Esophagus squamous epithelium (tissue), 5 donors: ENCODE measurements at regions not wholly inside any gene's neighbourhood (a gene's known extent, or its start where the extent isn't known, plus 50 kb on each side); places are given as distances from the start of the nearest gene placed in this dataset.

ENCODE experiments used
- DNase-seq: peaks from one replicate; lab custom pipeline; 2025; lab: John Stamatoyannopoulos, UW
- H3K27ac ChIP-seq, 4 donors: fragments of 200-600 bp; sonication (generic); one replicate each; pipeline ENCODE4 v1.5.1; 2016 to 2019; ENCODE audit warnings: mild to moderate bottlenecking in 1 of 4
- H3K27me3 ChIP-seq, 4 donors: fragments of 200-600 bp; sonication (generic); 1 replicate in 3 of 4; 2 replicates in 1 of 4; pipeline versions ENCODE4 v1.5.1 to v1.6.0; 2017 to 2021; ENCODE audit warnings: antibody characterized with exemption in 1 of 4
- H3K36me3 ChIP-seq, 3 donors: fragments of 200-600 bp; sonication (generic); one replicate each; pipeline ENCODE4 v1.5.1; 2016 to 2019
- H3K4me1 ChIP-seq, 3 donors: fragments of 200-600 bp; sonication (generic); one replicate each; pipeline ENCODE4 v1.5.1; 2017 to 2019
- H3K4me3 ChIP-seq, 4 donors: fragments of 200-600 bp; sonication (generic); 1 replicate in 3 of 4; 2 replicates in 1 of 4; pipeline ENCODE4 v1.5.1; 2016 to 2019; ENCODE audit warnings: mild to moderate bottlenecking in 2 of 4, moderate library complexity in 1 of 4
- H3K9me3 ChIP-seq, 3 donors: fragments of 200-600 bp; sonication (generic); one replicate each; pipeline ENCODE4 v1.5.1; 2016 to 2019
- POLR2A ChIP-seq, 4 donors: fragments of 450-650 bp; IDR thresholded peaks; one replicate each; pipeline ENCODE4 v1.6.1; 2017; ENCODE audit warnings: antibody characterized with exemption in 4 of 4, mild to moderate bottlenecking in 4 of 4, moderate library complexity in 3 of 4
- WGBS, 2 donors: methylation state at CpG; one replicate each; pipeline ENCODE4 v1.1.5; 2018; 5-methylcytosine and 5-hydroxymethylcytosine counted together
- intact Hi-C: fragments of 100-400 bp; cut with DNase I; formaldehyde crosslinking; loops from one replicate; pipeline ENCODE4 v1.15.0; 2022
- TF ChIP-seq, protein P1 (sequence below), 6 experiments: fragments of 450-650 bp in 4 of 6; fragments of 200-600 bp in 2 of 6; sonication (generic) in 2 of 6; IDR thresholded peaks; one replicate each; pipeline ENCODE4 v1.5.1; 2016 to 2019; ENCODE audit warnings: antibody characterized with exemption in 6 of 6, mild to moderate bottlenecking in 4 of 6, moderate library complexity in 4 of 6
- donor health status: DM: yes; HTN: yes; CAD: no.

- intact Hi-C loops = no loop called here
- H3K4me1 ChIP-seq = no peaks in the 10 kb centered on the region
- no peak overlapping the region for H3K27ac ChIP-seq
- H3K36me3 ChIP-seq = no peaks in the 10 kb centered on the region
- DNase-seq = no peak
- TF ChIP-seq POLR2A (IDR thresholded peaks at IDR 0.05) = no peak
- TF ChIP-seq, protein P1, sequence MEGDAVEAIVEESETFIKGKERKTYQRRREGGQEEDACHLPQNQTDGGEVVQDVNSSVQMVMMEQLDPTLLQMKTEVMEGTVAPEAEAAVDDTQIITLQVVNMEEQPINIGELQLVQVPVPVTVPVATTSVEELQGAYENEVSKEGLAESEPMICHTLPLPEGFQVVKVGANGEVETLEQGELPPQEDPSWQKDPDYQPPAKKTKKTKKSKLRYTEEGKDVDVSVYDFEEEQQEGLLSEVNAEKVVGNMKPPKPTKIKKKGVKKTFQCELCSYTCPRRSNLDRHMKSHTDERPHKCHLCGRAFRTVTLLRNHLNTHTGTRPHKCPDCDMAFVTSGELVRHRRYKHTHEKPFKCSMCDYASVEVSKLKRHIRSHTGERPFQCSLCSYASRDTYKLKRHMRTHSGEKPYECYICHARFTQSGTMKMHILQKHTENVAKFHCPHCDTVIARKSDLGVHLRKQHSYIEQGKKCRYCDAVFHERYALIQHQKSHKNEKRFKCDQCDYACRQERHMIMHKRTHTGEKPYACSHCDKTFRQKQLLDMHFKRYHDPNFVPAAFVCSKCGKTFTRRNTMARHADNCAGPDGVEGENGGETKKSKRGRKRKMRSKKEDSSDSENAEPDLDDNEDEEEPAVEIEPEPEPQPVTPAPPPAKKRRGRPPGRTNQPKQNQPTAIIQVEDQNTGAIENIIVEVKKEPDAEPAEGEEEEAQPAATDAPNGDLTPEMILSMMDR (IDR thresholded peaks at IDR 0.05) = no peak
- WGBS, 2 donors = 30 to 50% methylated on average over 1 to 2 of the region's 2 CpGs
- H3K27me3 ChIP-seq = no peaks in the 10 kb centered on the region
- no peak overlapping the region for H3K4me3 ChIP-seq
- H3K9me3 ChIP-seq = no peaks in the 10 kb centered on the region
These were observed 379.8 kb downstream of the DCAF12L2 start for GRCh38 chrX:125786316-125786715.

DNA sequence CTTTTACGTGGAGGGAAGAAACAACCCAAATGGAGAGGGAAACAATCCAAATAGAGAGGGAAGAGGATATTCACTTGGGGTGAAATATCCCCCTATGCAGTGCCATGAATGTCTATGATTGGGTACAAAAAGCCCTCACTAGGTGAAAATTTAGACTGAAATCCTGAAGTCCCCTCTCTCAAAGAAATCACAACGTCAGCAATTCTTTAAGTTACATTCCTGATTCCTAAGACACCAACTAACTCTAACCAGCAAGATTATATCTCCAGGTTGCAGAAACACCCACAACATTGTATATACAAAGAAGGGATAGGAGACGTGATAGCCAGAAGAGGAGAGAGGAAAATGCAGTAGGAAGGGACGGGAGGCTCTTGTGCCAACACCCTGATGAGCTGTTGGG, 374.3 kb downstream of the DCAF12L2 start:
- no peak for DNase-seq
- no peaks in the 10 kb centered on the region for H3K4me1 ChIP-seq
- H3K27me3 ChIP-seq = no peaks in the 10 kb centered on the region
- no peak overlapping the region for H3K27ac ChIP-seq
- no peaks in the 10 kb centered on the region for H3K9me3 ChIP-seq
- intact Hi-C loops = no loop called here
- no peaks in the 10 kb centered on the region for H3K36me3 ChIP-seq
- H3K4me3 ChIP-seq = no peak overlapping the region
- TF ChIP-seq POLR2A (IDR thresholded peaks at IDR 0.05) = no peak
- TF ChIP-seq, protein P1 (IDR thresholded peaks at IDR 0.05) = no peak
- WGBS, 2 donors = 46 to 86% methylated on average over 3 to 4 of the region's 4 CpGs

DNA sequence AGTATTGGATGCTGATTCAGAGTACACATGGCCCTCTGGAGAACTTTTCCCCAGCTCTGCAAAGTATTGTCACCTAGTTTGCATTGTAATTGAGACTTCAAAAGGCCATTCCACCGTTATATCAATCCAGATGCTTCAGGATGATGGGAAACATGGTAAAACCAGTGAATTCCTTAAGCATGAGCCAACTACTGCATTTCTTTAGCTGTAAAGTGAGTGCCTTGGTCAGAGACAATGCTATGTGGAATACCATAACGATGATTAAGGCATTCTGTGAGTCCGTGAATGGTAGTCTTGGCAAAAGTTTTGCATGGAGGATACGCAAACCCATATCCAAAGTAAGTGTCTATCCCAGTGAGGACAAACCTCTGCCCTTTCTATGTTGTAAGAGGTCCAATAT, 355.2 kb downstream of the DCAF12L2 start:
- H3K9me3 ChIP-seq = no peaks in the 10 kb centered on the region
- no peak overlapping the region for H3K27ac ChIP-seq
- H3K4me3 ChIP-seq = no peak overlapping the region
- H3K4me1 ChIP-seq = no peaks in the 10 kb centered on the region
- no peaks in the 10 kb centered on the region for H3K27me3 ChIP-seq
- intact Hi-C loops = no loop called here
- H3K36me3 ChIP-seq = no peaks in the 10 kb centered on the region
- 74% methylated on average over 4 of the region's 4 CpGs; no CpG with 5 or more reads in 1 of the 2 donors for WGBS, 2 donors
- TF ChIP-seq POLR2A (IDR thresholded peaks at IDR 0.05) = no peak
- TF ChIP-seq, protein P1 (IDR thresholded peaks at IDR 0.05) = no peak
- DNase-seq = no peak

DNA sequence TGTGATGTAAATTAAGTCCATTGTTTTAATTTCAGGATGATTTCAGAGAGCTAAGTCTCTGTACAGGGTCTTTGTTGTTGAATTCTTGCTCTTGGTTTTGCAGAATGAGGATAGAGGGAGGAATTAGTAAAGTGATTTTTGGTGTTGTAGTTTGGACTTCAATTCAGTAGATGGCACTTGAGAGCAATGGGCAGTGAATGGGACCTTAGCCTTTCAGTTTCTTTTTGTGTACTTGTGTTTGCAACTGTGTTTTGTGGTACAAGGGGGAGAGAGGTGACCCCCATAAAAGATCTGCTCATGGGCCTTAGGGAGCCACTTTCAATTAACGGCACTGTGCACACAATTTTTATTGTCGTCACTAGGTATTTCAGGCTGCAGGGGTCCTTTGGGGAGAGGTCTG, 340.0 kb downstream of the DCAF12L2 start:
- 75% methylated on average over 2 of the region's 2 CpGs; no CpG with 5 or more reads in 1 of the 2 donors for WGBS, 2 donors
- H3K4me1 ChIP-seq = no peaks in the 10 kb centered on the region
- intact Hi-C loops = no loop called here
- H3K27me3 ChIP-seq = no peaks in the 10 kb centered on the region
- H3K27ac ChIP-seq = no peak overlapping the region
- no peaks in the 10 kb centered on the region for H3K9me3 ChIP-seq
- no peak for DNase-seq
- no peaks in the 10 kb centered on the region for H3K36me3 ChIP-seq
- TF ChIP-seq, protein P1 (IDR thresholded peaks at IDR 0.05) = no peak
- TF ChIP-seq POLR2A (IDR thresholded peaks at IDR 0.05) = no peak
- no peak overlapping the region for H3K4me3 ChIP-seq

- Histone ChIP-seq H3K4me1 (no peaks in the 10 kb centered on the region), H3K36me3 (no peaks in the 10 kb centered on the region), H3K27me3 (no peaks in the 10 kb centered on the region), H3K27ac (no peak overlapping the region), H3K9me3 (no peaks in the 10 kb centered on the region), H3K4me3 (no peak overlapping the region)
- DNase-seq = no peak
- intact Hi-C loops = no loop called here
- 64 to 79% methylated on average over 2 of the region's 6 CpGs for WGBS, 2 donors
- TF ChIP-seq, protein P1 (IDR thresholded peaks at IDR 0.05) = no peak
- TF ChIP-seq POLR2A (IDR thresholded peaks at IDR 0.05) = no peak
These were observed 339.2 kb downstream of the DCAF12L2 start for GRCh38 chrX:125826774-125827451.
